ENCODE measurements at regions not wholly inside any gene's neighbourhood (a gene's known extent, or its start where the extent isn't known, plus 50 kb on each side); places are given as distances from the start of the nearest gene placed in this dataset.
A peak's percentile ranks its signal among the peaks of the same experiment; 100 is the strongest.

GRCh38 chr20:50423758-50424157 is 86.4 kb upstream of the PTPN1 start:
- Histone ChIP-seq H3K27me3 (no peaks in the 10 kb centered on the region), H3K9me3 (no peaks in the 10 kb centered on the region), H3K36me3 (no peaks in the 10 kb centered on the region), H3K27ac (peak overlapping the region in 2 of 4 donors; percentile 71 to 74), H3K4me1 (peaks cover 5 to 19% (median 8%) of the 10 kb centered on the region in 3 donors), H3K4me3 (no peak overlapping the region)
- TF ChIP-seq CTCF (IDR thresholded peaks at IDR 0.05) = no peak
- DNase-seq (no peak), FAIRE-seq (no peak), ATAC-seq (no peak)
- intact Hi-C loops (cut with DNase I) = no loop called here
- 85 to 93% methylated on average over 6 of the region's 6 CpGs for WGBS, 2 donors

- Histone ChIP-seq H3K4me3 (no peak overlapping the region), H3K27me3 (no peaks in the 10 kb centered on the region), H3K9me3 (no peaks in the 10 kb centered on the region), H3K27ac (no peak overlapping the region), H3K4me1 (peaks cover 5 to 19% (median 8%) of the 10 kb centered on the region in 3 donors), H3K36me3 (no peaks in the 10 kb centered on the region)
- no peak for TF ChIP-seq CTCF (IDR thresholded peaks at IDR 0.05)
- intact Hi-C loops (cut with DNase I) = no loop called here
- ATAC-seq (no peak), FAIRE-seq (no peak), DNase-seq (no peak)
- WGBS, 2 donors = 67 to 81% methylated on average over 3 of the region's 3 CpGs
Observed at GRCh38 chr20:50425076-50425475, 85.1 kb upstream of the PTPN1 start.

DNA sequence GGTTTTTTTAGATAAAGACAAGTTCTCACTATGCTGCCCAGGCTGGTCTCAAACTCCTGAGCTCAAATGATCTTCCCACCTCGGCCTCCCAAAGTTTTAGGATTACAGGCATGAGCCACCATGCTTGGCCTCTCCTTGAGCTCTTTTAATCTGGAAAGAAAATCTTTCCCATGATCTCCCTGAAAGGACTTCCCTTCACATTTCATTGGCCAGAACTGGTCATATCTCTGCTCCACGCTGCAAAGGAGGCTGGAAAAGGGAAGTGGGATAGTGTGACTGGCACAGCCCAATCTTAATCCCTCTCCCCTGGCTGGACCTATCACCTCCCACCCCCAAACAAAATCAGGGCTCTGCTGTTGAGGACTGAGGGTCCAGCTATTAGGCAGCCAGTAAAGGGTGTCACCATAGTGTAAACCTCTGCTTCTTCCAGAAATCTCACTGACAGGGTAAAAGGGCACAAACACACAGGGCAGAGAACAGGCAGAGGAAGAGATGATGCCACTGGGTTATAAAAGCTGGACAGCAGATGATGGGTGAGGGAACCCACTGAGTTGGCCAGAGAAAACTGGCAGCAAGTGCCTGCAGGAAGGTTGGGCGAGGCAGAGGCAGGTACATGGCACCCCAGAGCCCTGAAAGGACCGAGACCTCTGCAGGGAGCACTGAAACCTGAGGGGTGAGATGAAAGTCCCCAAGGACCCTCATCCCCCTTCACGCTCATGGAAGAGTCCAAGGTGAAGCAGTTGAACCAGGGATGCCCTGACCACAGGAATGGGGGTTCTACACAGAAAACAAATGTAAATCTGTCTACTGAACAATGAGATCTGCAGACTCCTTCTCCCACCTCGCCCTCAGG is 83.1 kb upstream of the PTPN1 start:
- WGBS, 2 donors = 80 to 82% methylated on average over 6 of the region's 6 CpGs
- no peak overlapping the region for H3K4me3 ChIP-seq
- H3K36me3 ChIP-seq = no peaks in the 10 kb centered on the region
- intact Hi-C loops (cut with DNase I) = no loop called here
- no peak for FAIRE-seq
- TF ChIP-seq CTCF (IDR thresholded peaks at IDR 0.05) = no peak
- DNase-seq = no peak
- H3K4me1 ChIP-seq = peaks cover 5 to 19% (median 8%) of the 10 kb centered on the region in 3 donors
- ATAC-seq = no peak
- no peaks in the 10 kb centered on the region for H3K9me3 ChIP-seq
- H3K27ac ChIP-seq = peak overlapping the region in 1 of 4 donors; percentile 25
- H3K27me3 ChIP-seq = no peaks in the 10 kb centered on the region

- TF ChIP-seq CTCF (IDR thresholded peaks at IDR 0.05) = no peak
- ATAC-seq (peak; percentile 16 to 36 (median 26)), DNase-seq (peak in 2 of 6 donors; percentile 25 to 39), FAIRE-seq (no peak)
- H3K4me3 ChIP-seq = no peak overlapping the region
- peak overlapping the region in 1 of 4 donors; percentile 25 for H3K27ac ChIP-seq
- peaks cover 5 to 14% (median 8%) of the 10 kb centered on the region in 3 donors for H3K4me1 ChIP-seq
- no peaks in the 10 kb centered on the region for H3K27me3 ChIP-seq
- no peaks in the 10 kb centered on the region for H3K9me3 ChIP-seq
- WGBS, 2 donors = 14 to 17% methylated on average over 5 of the region's 5 CpGs
- intact Hi-C loops (cut with DNase I) = no loop called here
- H3K36me3 ChIP-seq = no peaks in the 10 kb centered on the region
Observed at GRCh38 chr20:50427719-50428083, 82.5 kb upstream of the PTPN1 start.

Data from pancreas (tissue), 10 donors.